WTC11 (cell line): ENCODE measurements at regions not wholly inside any gene's neighbourhood (a gene's known extent, or its start where the extent isn't known, plus 50 kb on each side); places are given as distances from the start of the nearest gene placed in this dataset.

Source experiments
- ATAC-seq: fragments of 200-7000 bp; cut with Tn5 transposase; 2 replicates; pipeline ENCODE4 v1.10.0; 2021; ENCODE audit warnings: mild to moderate bottlenecking, moderate library complexity
- CTCF ChIA-PET: fragments of 300-600 bp; sonication (Branson Sonifier 250); formaldehyde crosslinking; loops from one replicate; lab custom pipeline; 2021; ENCODE audit warnings: antibody characterized with exemption; lab: Charles Lee
- POLR2A ChIA-PET: fragments of 350-600 bp; sonication (Branson Sonifier 250); formaldehyde crosslinking; loops from one replicate; lab custom pipeline; 2021; ENCODE audit warnings: antibody characterized with exemption; lab: Charles Lee
- DNase-seq: peaks from one replicate; pipeline ENCODE4 v3.0.0; 2021; ENCODE audit warnings: low spot score
- H3K27ac Mint-ChIP-seq: 2 replicates; pipeline ENCODE4 v1.8.0; 2021; ENCODE audit warnings: mixed read lengths
- H3K27me3 Mint-ChIP-seq: 2 replicates; pipeline ENCODE4 v1.8.0; 2021; ENCODE audit warnings: low read depth, mild to moderate bottlenecking, moderate library complexity, mixed read lengths
- H3K36me3 Mint-ChIP-seq: 2 replicates; pipeline ENCODE4 v1.8.0; 2021; ENCODE audit warnings: mixed read lengths
- H3K4me1 Mint-ChIP-seq: 2 replicates; pipeline ENCODE4 v1.8.0; 2022; ENCODE audit warnings: mixed read lengths
- H3K4me3 Mint-ChIP-seq: 2 replicates; pipeline ENCODE4 v1.8.0; 2021; ENCODE audit warnings: mild to moderate bottlenecking, moderate library complexity, mixed read lengths
- H3K9me3 Mint-ChIP-seq: 2 replicates; pipeline ENCODE4 v1.8.0; 2021; ENCODE audit warnings: mixed read lengths
- EMX1 ChIP-seq: fragments of 250-450 bp; sonication (Bioruptor Pico); IDR thresholded peaks from 2 replicates; pipeline ENCODE4 v1.8.0; 2021; ENCODE audit warnings: mild to moderate bottlenecking
- FOXJ3 ChIP-seq: sonication (generic); formaldehyde crosslinking; IDR thresholded peaks from 2 replicates; pipeline ENCODE4 v1.9.0; 2021; ENCODE audit warnings: missing genetic modification reagents, mild to moderate bottlenecking, borderline replicate concordance
- GTF2I ChIP-seq: fragments of 250-450 bp; sonication (Bioruptor Pico); conservative IDR thresholded peaks from 2 replicates; pipeline ENCODE4 v1.4.0; 2021; ENCODE audit warnings: mild to moderate bottlenecking
- KAT7 ChIP-seq: sonication (generic); formaldehyde crosslinking; IDR thresholded peaks from 2 replicates; pipeline ENCODE4 v1.8.1; 2023; ENCODE audit warnings: missing genetic modification reagents, mild to moderate bottlenecking, borderline replicate concordance
- OVOL2 ChIP-seq: fragments of 250-450 bp; sonication (Bioruptor Pico); IDR thresholded peaks from 2 replicates; pipeline ENCODE4 v1.9.0; 2021; ENCODE audit warnings: mild to moderate bottlenecking, borderline replicate concordance
- RORB ChIP-seq: fragments of 250-450 bp; sonication (Bioruptor Pico); IDR thresholded peaks from 2 replicates; pipeline ENCODE4 v1.9.0; 2021; ENCODE audit warnings: mild to moderate bottlenecking
- ZNF121 ChIP-seq: sonication (generic); formaldehyde crosslinking; IDR thresholded peaks from 2 replicates; pipeline ENCODE4 v1.8.0; 2023; ENCODE audit warnings: missing genetic modification reagents
- ZNF138 ChIP-seq: sonication (generic); formaldehyde crosslinking; conservative IDR thresholded peaks from 2 replicates; pipeline ENCODE4 v1.8.1; 2022; ENCODE audit warnings: mild to moderate bottlenecking, moderate library complexity, missing genetic modification reagents
- ZNF423 ChIP-seq: fragments of 250-450 bp; sonication (Bioruptor Pico); IDR thresholded peaks from 2 replicates; pipeline ENCODE4 v2.1.2; 2022; ENCODE audit warnings: mild to moderate bottlenecking, moderate library complexity
- TF ChIP-seq, protein P1 (sequence below): sonication (generic); formaldehyde crosslinking; IDR thresholded peaks from 2 replicates; pipeline ENCODE4 v1.8.1; 2023; ENCODE audit warnings: mild to moderate bottlenecking, moderate library complexity, missing genetic modification reagents
- TF ChIP-seq, protein P2 (sequence below): sonication (generic); formaldehyde crosslinking; IDR thresholded peaks from 2 replicates; pipeline ENCODE4 v1.8.0; 2022; ENCODE audit warnings: missing genetic modification reagents
- TF ChIP-seq, protein P3 (sequence below): fragments of 250-450 bp; sonication (Bioruptor Pico); IDR thresholded peaks from 2 replicates; pipeline ENCODE4 v1.9.0; 2021; ENCODE audit warnings: moderate library complexity, mild to moderate bottlenecking, inconsistent platforms, borderline replicate concordance
- TF ChIP-seq, protein P4 (sequence below): sonication (generic); formaldehyde crosslinking; IDR thresholded peaks from 2 replicates; pipeline ENCODE4 v1.8.1; 2023; ENCODE audit warnings: mild to moderate bottlenecking, missing genetic modification reagents, borderline replicate concordance
- TF ChIP-seq, protein P5 (sequence below): sonication (generic); formaldehyde crosslinking; IDR thresholded peaks from 2 replicates; pipeline ENCODE4 v1.8.0; 2022; ENCODE audit warnings: mild to moderate bottlenecking, missing genetic modification reagents

DNA sequence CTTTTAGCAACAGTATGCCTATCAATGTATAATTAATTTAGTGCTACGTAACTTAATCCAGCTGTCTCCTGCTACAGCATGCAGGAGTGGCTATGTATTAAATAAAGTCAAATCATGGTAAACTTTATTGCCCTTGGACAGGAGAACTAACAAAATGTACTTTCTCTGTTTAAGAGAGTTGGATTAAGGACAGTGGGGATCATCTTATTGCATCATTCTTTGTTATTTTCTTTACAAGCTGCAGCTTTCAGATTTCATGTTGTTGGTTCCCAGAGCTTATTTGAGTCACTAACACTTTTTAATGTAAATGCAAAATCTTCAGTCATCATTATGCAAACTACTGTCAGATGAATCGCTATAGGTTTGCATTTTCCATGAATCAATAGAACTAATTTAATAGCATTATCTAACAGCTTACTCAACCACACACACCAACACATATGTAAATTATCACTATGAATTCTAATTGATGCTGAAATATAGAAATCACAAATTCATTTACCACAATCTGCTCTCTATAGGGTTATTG, 424.7 kb downstream of the MMUT start:
- H3K4me1 Mint-ChIP-seq, result no peaks in the 10 kb centered on the region
- ATAC-seq, result no peak
- no peaks in the 10 kb centered on the region for H3K36me3 Mint-ChIP-seq
- peaks cover 17% of the 10 kb centered on the region for H3K9me3 Mint-ChIP-seq
- H3K27ac Mint-ChIP-seq, result no peak overlapping the region
- H3K4me3 Mint-ChIP-seq, result no peak overlapping the region
- POLR2A ChIA-PET, result no interaction called here
- TF ChIP-seq RORB (CRISPR knock-in tag) (no peak), GTF2I (CRISPR knock-in tag) (no peak), FOXJ3 (no peak), EMX1 (CRISPR knock-in tag) (no peak), KAT7 (CRISPR knock-in tag) (no peak), OVOL2 (no peak), ZNF121 (no peak)
- TF ChIP-seq, protein P1, sequence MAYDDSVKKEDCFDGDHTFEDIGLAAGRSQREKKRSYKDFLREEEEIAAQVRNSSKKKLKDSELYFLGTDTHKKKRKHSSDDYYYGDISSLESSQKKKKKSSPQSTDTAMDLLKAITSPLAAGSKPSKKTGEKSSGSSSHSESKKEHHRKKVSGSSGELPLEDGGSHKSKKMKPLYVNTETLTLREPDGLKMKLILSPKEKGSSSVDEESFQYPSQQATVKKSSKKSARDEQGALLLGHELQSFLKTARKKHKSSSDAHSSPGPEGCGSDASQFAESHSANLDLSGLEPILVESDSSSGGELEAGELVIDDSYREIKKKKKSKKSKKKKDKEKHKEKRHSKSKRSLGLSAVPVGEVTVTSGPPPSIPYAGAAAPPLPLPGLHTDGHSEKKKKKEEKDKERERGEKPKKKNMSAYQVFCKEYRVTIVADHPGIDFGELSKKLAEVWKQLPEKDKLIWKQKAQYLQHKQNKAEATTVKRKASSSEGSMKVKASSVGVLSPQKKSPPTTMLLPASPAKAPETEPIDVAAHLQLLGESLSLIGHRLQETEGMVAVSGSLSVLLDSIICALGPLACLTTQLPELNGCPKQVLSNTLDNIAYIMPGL (CRISPR knock-in tag), result no peak
- TF ChIP-seq, protein P2, sequence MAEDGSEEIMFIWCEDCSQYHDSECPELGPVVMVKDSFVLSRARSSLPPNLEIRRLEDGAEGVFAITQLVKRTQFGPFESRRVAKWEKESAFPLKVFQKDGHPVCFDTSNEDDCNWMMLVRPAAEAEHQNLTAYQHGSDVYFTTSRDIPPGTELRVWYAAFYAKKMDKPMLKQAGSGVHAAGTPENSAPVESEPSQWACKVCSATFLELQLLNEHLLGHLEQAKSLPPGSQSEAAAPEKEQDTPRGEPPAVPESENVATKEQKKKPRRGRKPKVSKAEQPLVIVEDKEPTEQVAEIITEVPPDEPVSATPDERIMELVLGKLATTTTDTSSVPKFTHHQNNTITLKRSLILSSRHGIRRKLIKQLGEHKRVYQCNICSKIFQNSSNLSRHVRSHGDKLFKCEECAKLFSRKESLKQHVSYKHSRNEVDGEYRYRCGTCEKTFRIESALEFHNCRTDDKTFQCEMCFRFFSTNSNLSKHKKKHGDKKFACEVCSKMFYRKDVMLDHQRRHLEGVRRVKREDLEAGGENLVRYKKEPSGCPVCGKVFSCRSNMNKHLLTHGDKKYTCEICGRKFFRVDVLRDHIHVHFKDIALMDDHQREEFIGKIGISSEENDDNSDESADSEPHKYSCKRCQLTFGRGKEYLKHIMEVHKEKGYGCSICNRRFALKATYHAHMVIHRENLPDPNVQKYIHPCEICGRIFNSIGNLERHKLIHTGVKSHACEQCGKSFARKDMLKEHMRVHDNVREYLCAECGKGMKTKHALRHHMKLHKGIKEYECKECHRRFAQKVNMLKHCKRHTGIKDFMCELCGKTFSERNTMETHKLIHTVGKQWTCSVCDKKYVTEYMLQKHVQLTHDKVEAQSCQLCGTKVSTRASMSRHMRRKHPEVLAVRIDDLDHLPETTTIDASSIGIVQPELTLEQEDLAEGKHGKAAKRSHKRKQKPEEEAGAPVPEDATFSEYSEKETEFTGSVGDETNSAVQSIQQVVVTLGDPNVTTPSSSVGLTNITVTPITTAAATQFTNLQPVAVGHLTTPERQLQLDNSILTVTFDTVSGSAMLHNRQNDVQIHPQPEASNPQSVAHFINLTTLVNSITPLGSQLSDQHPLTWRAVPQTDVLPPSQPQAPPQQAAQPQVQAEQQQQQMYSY, result no peak
- TF ChIP-seq, protein P3, sequence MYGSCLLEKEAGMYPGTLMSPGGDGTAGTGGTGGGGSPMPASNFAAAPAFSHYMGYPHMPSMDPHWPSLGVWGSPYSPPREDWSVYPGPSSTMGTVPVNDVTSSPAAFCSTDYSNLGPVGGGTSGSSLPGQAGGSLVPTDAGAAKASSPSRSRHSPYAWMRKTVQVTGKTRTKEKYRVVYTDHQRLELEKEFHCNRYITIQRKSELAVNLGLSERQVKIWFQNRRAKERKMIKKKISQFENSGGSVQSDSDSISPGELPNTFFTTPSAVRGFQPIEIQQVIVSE, result no peak
- CTCF ChIA-PET, result no interaction called here
- no peaks in the 10 kb centered on the region for H3K27me3 Mint-ChIP-seq
- DNase-seq, result no peak

DNA sequence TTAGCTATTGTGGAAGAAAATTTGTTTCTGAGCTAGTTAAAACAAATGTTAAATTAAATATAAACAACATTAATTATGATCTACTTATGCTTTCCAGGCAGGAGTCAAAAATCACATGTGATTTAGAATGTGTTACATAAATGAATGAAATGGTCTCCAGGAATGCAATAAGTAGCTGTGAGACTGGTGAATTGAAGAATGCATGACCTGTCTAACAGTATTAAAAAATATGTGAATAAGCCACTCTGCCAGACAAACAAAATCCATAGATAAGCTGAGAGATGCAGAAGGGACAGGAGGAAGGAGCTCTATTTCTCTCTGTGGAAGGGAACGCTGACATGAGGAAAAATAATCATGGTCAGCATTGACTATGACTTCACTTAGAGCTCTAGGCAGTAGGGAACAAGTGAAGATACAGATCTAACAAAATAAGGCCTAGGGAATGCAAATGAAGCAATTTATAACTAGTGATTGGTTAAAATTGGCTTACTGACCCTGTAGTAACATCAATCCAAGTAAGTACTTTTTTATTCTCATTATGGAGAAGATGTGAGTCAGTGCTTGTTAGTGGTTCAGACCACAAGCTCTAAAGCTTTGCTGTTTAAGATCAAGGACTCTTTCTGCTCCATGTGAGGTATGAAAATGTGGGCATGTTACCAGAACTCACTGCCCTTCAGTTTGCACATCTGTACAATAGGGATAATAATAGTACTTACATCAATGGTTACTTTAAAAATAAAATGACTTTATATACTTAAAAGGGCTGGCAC, 432.6 kb downstream of the MMUT start:
- POLR2A ChIA-PET, result no interaction called here
- no peaks in the 10 kb centered on the region for H3K27me3 Mint-ChIP-seq
- H3K36me3 Mint-ChIP-seq, result no peaks in the 10 kb centered on the region
- H3K4me1 Mint-ChIP-seq, result 0 out of 2 replicates have a peak, but pooled peaks cover 4% of the 10 kb centered on the region
- TF ChIP-seq, protein P4, sequence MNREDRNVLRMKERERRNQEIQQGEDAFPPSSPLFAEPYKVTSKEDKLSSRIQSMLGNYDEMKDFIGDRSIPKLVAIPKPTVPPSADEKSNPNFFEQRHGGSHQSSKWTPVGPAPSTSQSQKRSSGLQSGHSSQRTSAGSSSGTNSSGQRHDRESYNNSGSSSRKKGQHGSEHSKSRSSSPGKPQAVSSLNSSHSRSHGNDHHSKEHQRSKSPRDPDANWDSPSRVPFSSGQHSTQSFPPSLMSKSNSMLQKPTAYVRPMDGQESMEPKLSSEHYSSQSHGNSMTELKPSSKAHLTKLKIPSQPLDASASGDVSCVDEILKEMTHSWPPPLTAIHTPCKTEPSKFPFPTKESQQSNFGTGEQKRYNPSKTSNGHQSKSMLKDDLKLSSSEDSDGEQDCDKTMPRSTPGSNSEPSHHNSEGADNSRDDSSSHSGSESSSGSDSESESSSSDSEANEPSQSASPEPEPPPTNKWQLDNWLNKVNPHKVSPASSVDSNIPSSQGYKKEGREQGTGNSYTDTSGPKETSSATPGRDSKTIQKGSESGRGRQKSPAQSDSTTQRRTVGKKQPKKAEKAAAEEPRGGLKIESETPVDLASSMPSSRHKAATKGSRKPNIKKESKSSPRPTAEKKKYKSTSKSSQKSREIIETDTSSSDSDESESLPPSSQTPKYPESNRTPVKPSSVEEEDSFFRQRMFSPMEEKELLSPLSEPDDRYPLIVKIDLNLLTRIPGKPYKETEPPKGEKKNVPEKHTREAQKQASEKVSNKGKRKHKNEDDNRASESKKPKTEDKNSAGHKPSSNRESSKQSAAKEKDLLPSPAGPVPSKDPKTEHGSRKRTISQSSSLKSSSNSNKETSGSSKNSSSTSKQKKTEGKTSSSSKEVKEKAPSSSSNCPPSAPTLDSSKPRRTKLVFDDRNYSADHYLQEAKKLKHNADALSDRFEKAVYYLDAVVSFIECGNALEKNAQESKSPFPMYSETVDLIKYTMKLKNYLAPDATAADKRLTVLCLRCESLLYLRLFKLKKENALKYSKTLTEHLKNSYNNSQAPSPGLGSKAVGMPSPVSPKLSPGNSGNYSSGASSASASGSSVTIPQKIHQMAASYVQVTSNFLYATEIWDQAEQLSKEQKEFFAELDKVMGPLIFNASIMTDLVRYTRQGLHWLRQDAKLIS (CRISPR knock-in tag), result no peak
- TF ChIP-seq GTF2I (CRISPR knock-in tag), result no peak
- TF ChIP-seq ZNF138, result no peak
- TF ChIP-seq, protein P5, sequence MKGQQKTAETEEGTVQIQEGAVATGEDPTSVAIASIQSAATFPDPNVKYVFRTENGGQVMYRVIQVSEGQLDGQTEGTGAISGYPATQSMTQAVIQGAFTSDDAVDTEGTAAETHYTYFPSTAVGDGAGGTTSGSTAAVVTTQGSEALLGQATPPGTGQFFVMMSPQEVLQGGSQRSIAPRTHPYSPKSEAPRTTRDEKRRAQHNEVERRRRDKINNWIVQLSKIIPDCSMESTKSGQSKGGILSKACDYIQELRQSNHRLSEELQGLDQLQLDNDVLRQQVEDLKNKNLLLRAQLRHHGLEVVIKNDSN (CRISPR knock-in tag), result no peak
- no peak for TF ChIP-seq ZNF423 (CRISPR knock-in tag)
- no peak for TF ChIP-seq RORB (CRISPR knock-in tag)
- ATAC-seq (no peak), DNase-seq (no peak)
- no peak overlapping the region for H3K27ac Mint-ChIP-seq
- peaks cover 5% of the 10 kb centered on the region for H3K9me3 Mint-ChIP-seq
- no peak overlapping the region for H3K4me3 Mint-ChIP-seq
- CTCF ChIA-PET, result no interaction called here
